ENCODE measurements at regions not wholly inside any gene's neighbourhood (a gene's known extent, or its start where the extent isn't known, plus 50 kb on each side); places are given as distances from the start of the nearest gene placed in this dataset.
A peak's percentile ranks its signal among the peaks of the same experiment; 100 is the strongest.
"Not testable (repeated sequence)": the region's sequence is repeated elsewhere in the genome, so short reads cannot be mapped to it uniquely, and the experiment has no call there.

GRCh38 chr3:125831005-125831750 lies 137.8 kb upstream of the ROPN1B start:
- H3K27me3 ChIP-seq (ENCODE audit: low read depth); DNase-seq; ATAC-seq; H3K36me3 ChIP-seq; H3K4me1 ChIP-seq; H3K9me3 ChIP-seq; intact Hi-C loops (cut with DNase I); H3K4me3 ChIP-seq; H3K27ac ChIP-seq: not testable (repeated sequence)

DNA sequence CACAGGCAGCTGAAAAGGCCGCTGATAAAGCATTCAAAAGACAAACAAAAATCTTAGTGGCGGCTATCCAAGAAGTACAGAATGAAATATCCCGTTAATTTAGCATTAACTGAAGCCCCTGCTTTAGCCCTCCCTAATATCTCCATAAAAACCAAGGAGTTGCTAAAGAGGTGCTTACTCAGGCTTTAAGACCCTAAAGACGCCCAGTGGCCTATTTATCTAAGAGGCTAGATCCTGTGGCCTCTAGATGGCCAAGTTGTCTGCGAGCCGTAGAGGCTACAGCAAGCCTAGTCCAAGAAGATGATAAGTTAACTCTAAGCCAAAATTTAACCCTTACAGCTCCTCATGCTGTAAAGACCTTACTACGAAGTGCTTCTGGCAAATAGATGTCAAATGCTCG lies 133.4 kb upstream of the ROPN1B start:
- DNase-seq; H3K27me3 ChIP-seq (ENCODE audit: low read depth); H3K4me1 ChIP-seq; intact Hi-C loops (cut with DNase I); ATAC-seq; H3K9me3 ChIP-seq; H3K27ac ChIP-seq; H3K4me3 ChIP-seq; H3K36me3 ChIP-seq: not testable (repeated sequence)

GRCh38 chr3:125836011-125836551 lies 132.9 kb upstream of the ROPN1B start:
- H3K4me1 ChIP-seq; ATAC-seq; H3K27ac ChIP-seq; H3K9me3 ChIP-seq; H3K4me3 ChIP-seq; H3K27me3 ChIP-seq (ENCODE audit: low read depth); H3K36me3 ChIP-seq; intact Hi-C loops (cut with DNase I); DNase-seq: not testable (repeated sequence)

GRCh38 chr3:125836786-125837185 lies 132.2 kb upstream of the ROPN1B start:
- H3K4me1 ChIP-seq; H3K27ac ChIP-seq; ATAC-seq; H3K4me3 ChIP-seq; H3K36me3 ChIP-seq; H3K9me3 ChIP-seq; intact Hi-C loops (cut with DNase I); DNase-seq; H3K27me3 ChIP-seq (ENCODE audit: low read depth): not testable (repeated sequence)

- H3K9me3 ChIP-seq; intact Hi-C loops (cut with DNase I); H3K36me3 ChIP-seq; H3K27ac ChIP-seq; DNase-seq; H3K4me3 ChIP-seq; H3K4me1 ChIP-seq; ATAC-seq; H3K27me3 ChIP-seq (ENCODE audit: low read depth): not testable (repeated sequence)
These were observed 130.1 kb upstream of the ROPN1B start for GRCh38 chr3:125838857-125839256.

DNA sequence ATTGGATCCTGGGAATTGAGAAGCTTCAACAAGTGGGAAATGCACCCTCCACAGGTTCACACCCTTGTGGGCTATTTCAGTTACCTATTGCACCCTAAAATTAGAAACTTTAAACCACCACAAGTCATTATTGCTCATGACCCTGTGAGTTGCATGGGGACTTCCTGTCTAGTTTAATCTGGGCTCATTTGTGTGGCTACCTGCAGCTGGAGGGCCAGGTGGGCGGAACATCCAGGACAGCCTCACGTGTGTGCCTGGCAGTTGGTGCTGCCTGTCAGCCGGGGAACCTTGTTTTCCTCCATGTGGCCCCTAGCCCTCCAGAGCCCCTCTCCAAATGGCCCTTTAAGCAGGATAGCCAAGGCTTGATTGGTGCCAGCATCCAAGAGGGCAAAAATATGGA lies 128.5 kb upstream of the ROPN1B start:
- H3K4me1 ChIP-seq; intact Hi-C loops (cut with DNase I); H3K9me3 ChIP-seq; H3K4me3 ChIP-seq; H3K27ac ChIP-seq; DNase-seq; ATAC-seq; H3K27me3 ChIP-seq (ENCODE audit: low read depth); H3K36me3 ChIP-seq: not testable (repeated sequence)

DNA sequence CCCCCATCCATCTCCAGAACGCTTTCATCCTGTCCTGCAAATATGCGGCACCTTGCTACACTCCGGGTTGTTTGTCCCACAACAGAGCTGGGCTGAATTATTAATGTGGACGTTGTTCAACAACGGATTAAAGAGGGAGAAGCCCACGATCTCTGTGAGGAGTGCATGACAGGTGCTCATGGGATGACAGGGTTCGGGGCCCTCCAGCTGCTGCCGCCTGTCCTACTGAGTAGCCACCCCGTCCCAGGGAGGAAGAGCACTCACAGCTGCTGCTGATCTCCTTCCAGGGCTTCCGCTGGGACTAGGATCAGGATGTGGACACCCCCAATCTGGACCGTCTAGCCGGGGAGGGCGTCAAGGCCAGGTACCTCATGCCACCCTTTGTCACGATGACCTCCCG lies 121.0 kb upstream of the ROPN1B start:
- intact Hi-C loops (cut with DNase I); H3K4me1 ChIP-seq; H3K27ac ChIP-seq; ATAC-seq; DNase-seq; H3K36me3 ChIP-seq; H3K27me3 ChIP-seq (ENCODE audit: low read depth); H3K4me3 ChIP-seq; H3K9me3 ChIP-seq: not testable (repeated sequence)

DNA sequence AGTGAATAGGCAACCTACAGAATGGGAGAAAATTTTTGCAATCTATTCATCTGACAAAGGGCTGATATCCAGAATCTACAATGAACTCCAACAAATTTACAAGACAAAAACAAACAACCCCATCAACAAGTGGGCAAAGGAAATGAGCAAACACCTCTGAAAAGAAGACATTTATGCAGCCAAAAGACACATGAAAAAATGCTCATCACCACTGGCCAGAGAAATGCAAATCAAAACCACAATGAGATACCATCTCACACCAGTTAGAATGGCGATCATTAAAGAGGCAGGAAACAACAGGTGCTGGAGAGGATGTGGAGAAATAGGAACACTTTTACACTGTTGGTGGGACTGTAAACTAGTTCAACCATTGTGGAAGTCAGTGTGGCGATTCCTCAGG lies 114.0 kb upstream of the ROPN1B start:
- ATAC-seq; H3K9me3 ChIP-seq; H3K27me3 ChIP-seq (ENCODE audit: low read depth); H3K4me3 ChIP-seq; H3K36me3 ChIP-seq; intact Hi-C loops (cut with DNase I); H3K27ac ChIP-seq; DNase-seq; H3K4me1 ChIP-seq: not testable (repeated sequence)

DNA sequence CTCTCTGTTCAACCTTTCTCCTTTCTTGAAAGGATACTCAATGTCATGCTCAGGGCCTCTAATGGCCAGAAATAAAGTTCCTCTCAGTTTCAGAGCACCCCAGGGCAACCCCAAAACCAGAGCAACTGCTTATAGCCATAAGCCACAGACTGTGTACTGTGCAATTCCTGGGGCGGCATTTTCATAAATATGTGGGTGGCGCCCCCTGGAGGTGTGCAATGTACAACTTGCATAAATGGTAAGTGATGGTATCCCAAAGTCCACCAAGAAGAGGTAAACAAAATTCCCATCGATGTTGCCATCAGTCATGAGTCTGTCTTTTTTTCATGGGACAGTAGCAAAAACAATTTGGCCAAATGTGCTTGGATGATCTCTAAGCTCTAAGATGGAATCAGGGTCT lies 108.4 kb upstream of the ROPN1B start:
- ATAC-seq; H3K4me3 ChIP-seq; H3K9me3 ChIP-seq; H3K4me1 ChIP-seq; DNase-seq; H3K27me3 ChIP-seq (ENCODE audit: low read depth); H3K36me3 ChIP-seq; intact Hi-C loops (cut with DNase I); H3K27ac ChIP-seq: not testable (repeated sequence)

DNA sequence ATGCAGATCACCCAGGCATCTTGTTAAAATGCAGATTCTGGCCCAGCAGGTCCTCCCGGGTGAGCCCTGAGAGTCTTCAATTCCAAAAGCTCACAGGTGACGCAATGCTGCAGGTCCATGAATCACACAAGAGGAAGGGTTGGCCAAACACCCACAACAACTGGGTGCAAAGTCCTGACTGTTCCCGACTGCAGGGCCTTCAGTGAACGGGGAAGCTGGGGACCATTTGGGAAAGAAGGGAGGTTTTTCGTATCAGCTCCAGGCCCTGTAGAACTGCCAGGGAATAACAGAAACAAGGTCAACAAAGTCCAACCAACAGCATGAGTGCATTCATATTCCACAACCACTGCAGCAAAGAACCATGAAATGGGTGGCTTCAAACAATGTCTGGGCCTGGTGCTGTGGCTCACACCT lies 106.1 kb upstream of the ROPN1B start:
- intact Hi-C loops (cut with DNase I); H3K4me3 ChIP-seq; H3K36me3 ChIP-seq; DNase-seq; H3K27me3 ChIP-seq (ENCODE audit: low read depth); H3K9me3 ChIP-seq; H3K4me1 ChIP-seq; ATAC-seq; H3K27ac ChIP-seq: not testable (repeated sequence)

GRCh38 chr3:125864532-125864931 lies 104.4 kb upstream of the ROPN1B start:
- H3K9me3 ChIP-seq; H3K4me1 ChIP-seq; intact Hi-C loops (cut with DNase I); DNase-seq; H3K27ac ChIP-seq; H3K4me3 ChIP-seq; ATAC-seq; H3K36me3 ChIP-seq; H3K27me3 ChIP-seq (ENCODE audit: low read depth): not testable (repeated sequence)

- H3K4me3 ChIP-seq; H3K36me3 ChIP-seq; intact Hi-C loops (cut with DNase I); H3K9me3 ChIP-seq; H3K27ac ChIP-seq; H3K4me1 ChIP-seq; H3K27me3 ChIP-seq (ENCODE audit: low read depth); ATAC-seq: not testable (repeated sequence)
- peak; percentile 58 for DNase-seq
These were observed 83.0 kb upstream of the ROPN1B start for GRCh38 chr3:125886006-125886405.

DNA sequence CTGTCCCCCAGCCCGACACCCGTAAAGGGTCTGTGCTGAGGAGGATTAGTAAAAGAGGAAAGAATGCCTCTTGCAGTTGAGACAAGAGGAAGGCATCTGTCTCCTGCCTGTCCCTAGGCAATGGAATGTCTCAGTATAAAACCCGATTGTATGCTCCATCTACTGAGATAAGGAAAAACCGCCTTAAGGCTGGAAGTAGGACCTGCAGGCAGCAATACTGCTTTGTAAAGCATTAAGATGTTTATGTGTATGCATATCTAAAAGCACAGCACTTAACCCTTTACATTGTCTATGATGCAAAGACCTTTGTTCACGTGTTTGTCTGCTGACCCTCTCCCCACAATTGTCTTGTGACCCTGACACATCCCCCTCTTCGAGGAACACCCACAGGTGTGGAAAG lies 69.8 kb upstream of the ROPN1B start:
- ATAC-seq; H3K36me3 ChIP-seq; H3K4me1 ChIP-seq; H3K27me3 ChIP-seq (ENCODE audit: low read depth); H3K27ac ChIP-seq; H3K4me3 ChIP-seq; intact Hi-C loops (cut with DNase I); H3K9me3 ChIP-seq; DNase-seq: not testable (repeated sequence)

- ATAC-seq; H3K27ac ChIP-seq; H3K9me3 ChIP-seq; H3K27me3 ChIP-seq (ENCODE audit: low read depth); DNase-seq; H3K36me3 ChIP-seq; H3K4me3 ChIP-seq; intact Hi-C loops (cut with DNase I); H3K4me1 ChIP-seq: not testable (repeated sequence)
These were observed 67.5 kb upstream of the ROPN1B start for GRCh38 chr3:125901473-125901872.

All from lower lobe of right lung (tissue), 2 donors.